ENCODE measurements at regions not wholly inside any gene's neighbourhood (a gene's known extent, or its start where the extent isn't known, plus 50 kb on each side); places are given as distances from the start of the nearest gene placed in this dataset.

GRCh38 chr1:58885998-58886397 is 102.2 kb upstream of the JUN start:
- H3K4me3 ChIP-seq (ENCODE audit: low read depth, low read length) = no peak overlapping the region
- POLR2A ChIA-PET = no interaction called here
- CTCF ChIA-PET = no interaction called here
- TF ChIP-seq CTCF (IDR thresholded peaks at IDR 0.05; ENCODE audit: insufficient read depth, low read length, missing control alignments) = no peak
- DNase-seq (ENCODE audit: low read depth, low spot score) = no peak

GRCh38 chr1:58886611-58887010 is 102.8 kb upstream of the JUN start:
- CTCF ChIA-PET = no interaction called here
- H3K4me3 ChIP-seq (ENCODE audit: low read depth, low read length) = no peak overlapping the region
- no peak for TF ChIP-seq CTCF (IDR thresholded peaks at IDR 0.05; ENCODE audit: insufficient read depth, low read length, missing control alignments)
- no peak for DNase-seq (ENCODE audit: low read depth, low spot score)
- POLR2A ChIA-PET = no interaction called here

GRCh38 chr1:58887059-58887458 is 103.2 kb upstream of the JUN start:
- TF ChIP-seq CTCF (IDR thresholded peaks at IDR 0.05; ENCODE audit: insufficient read depth, low read length, missing control alignments) = no peak
- no peak for DNase-seq (ENCODE audit: low read depth, low spot score)
- CTCF ChIA-PET = no interaction called here
- POLR2A ChIA-PET = no interaction called here
- no peak overlapping the region for H3K4me3 ChIP-seq (ENCODE audit: low read depth, low read length)

- POLR2A ChIA-PET = no interaction called here
- TF ChIP-seq CTCF (IDR thresholded peaks at IDR 0.05; ENCODE audit: insufficient read depth, low read length, missing control alignments) = no peak
- CTCF ChIA-PET = no interaction called here
- H3K4me3 ChIP-seq (ENCODE audit: low read depth, low read length) = no peak overlapping the region
- no peak for DNase-seq (ENCODE audit: low read depth, low spot score)
These were observed 105.0 kb upstream of the JUN start for GRCh38 chr1:58888833-58889232.

GRCh38 chr1:58890113-58890512 is 106.3 kb upstream of the JUN start:
- DNase-seq (ENCODE audit: low read depth, low spot score) = no peak
- TF ChIP-seq CTCF (IDR thresholded peaks at IDR 0.05; ENCODE audit: insufficient read depth, low read length, missing control alignments) = no peak
- CTCF ChIA-PET = interaction anchor here (0.8 to 1.8 kb wide), 4 partner anchors 9 to 105 kb away, joined by 3 to 7 read pairs (median 6); no protein-coding TSS in a partner anchor
- POLR2A ChIA-PET = no interaction called here
- H3K4me3 ChIP-seq (ENCODE audit: low read depth, low read length) = no peak overlapping the region

- no peak for TF ChIP-seq CTCF (IDR thresholded peaks at IDR 0.05; ENCODE audit: insufficient read depth, low read length, missing control alignments)
- H3K4me3 ChIP-seq (ENCODE audit: low read depth, low read length) = no peak overlapping the region
- CTCF ChIA-PET = interaction anchor here (1.0 to 1.8 kb wide), 3 partner anchors 8 to 106 kb away, joined by 4 to 7 read pairs (median 7); no protein-coding TSS in a partner anchor
- DNase-seq (ENCODE audit: low read depth, low spot score) = no peak
- POLR2A ChIA-PET = no interaction called here
These were observed 106.8 kb upstream of the JUN start for GRCh38 chr1:58890609-58891008.
